ENCODE measurements at regions not wholly inside any gene's neighbourhood (a gene's known extent, or its start where the extent isn't known, plus 50 kb on each side); places are given as distances from the start of the nearest gene placed in this dataset.

- TF ChIP-seq EZH2 (IDR thresholded peaks at IDR 0.05; ENCODE audit: borderline replicate concordance, low read length) (no peak), CTCF (conservative IDR thresholded peaks at IDR 0.05 in 1 of 2, IDR thresholded peaks at IDR 0.05 in 1 of 2; ENCODE audit: extremely low read depth in 1 of 2, insufficient read depth in 1 of 2, low read depth in 1 of 2, low read length in 2 of 2) (no peak)
These were observed 163.5 kb upstream of the KIF2B start for GRCh38 chr17:53659181-53659580.

All from mammary epithelial cell (primary cell).